ENCODE measurements at regions not wholly inside any gene's neighbourhood (a gene's known extent, or its start where the extent isn't known, plus 50 kb on each side); places are given as distances from the start of the nearest gene placed in this dataset.
"Not testable (repeated sequence)": the region's sequence is repeated elsewhere in the genome, so short reads cannot be mapped to it uniquely, and the experiment has no call there.

DNA sequence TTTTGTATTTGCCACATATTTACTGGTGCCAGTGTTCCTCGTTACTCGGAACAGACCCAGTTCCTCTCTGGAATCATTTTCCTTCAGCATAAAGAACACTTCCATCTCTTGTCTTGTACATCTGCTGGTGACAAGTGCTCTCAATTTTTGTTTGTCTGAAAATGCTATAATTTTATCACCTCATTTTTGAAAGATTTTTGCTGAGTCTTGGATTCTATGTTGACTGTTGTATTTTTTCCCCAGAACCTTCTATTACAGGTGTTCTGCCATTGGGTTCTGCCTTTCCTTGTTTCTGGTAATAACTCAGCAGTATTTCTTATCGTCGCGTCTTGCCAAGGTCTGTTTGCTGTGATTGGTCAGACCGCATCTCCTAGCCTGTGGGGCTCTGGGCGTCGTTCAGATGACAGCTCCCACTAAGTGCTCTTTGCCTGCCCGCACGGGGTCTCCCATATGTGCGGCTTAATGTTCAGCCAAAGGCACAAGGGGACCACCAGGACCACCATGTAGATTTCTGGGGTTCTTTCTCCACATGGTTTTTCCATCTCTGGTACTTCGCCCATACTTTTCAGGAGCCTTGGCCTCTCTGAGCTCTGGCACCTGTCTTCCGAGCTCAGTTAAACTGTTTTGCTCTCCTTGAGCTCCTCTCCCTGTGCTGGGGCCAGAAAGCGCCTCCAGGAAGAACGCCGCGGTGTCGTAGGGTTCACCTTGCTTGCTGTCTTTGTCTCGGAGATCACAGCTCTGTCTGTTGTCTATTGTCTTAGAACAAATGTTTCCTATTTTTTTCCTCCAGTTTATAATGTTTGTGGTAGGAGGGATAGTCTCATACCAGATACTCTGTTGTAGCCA, 80.0 kb downstream of the METRNL start:
- DNase-seq (ENCODE audit: low spot score) = peak; percentile 21

- DNase-seq (ENCODE audit: low spot score) = peak; percentile 33
These were observed 81.3 kb downstream of the METRNL start for GRCh38 chr17:83160443-83161297.

GRCh38 chr17:83161298-83162034, 82.1 kb downstream of the METRNL start:
- DNase-seq (ENCODE audit: low spot score) = peak; percentile 34

GRCh38 chr17:83162035-83162745, 82.8 kb downstream of the METRNL start:
- peak; percentile 30 for DNase-seq (ENCODE audit: low spot score)

DNA sequence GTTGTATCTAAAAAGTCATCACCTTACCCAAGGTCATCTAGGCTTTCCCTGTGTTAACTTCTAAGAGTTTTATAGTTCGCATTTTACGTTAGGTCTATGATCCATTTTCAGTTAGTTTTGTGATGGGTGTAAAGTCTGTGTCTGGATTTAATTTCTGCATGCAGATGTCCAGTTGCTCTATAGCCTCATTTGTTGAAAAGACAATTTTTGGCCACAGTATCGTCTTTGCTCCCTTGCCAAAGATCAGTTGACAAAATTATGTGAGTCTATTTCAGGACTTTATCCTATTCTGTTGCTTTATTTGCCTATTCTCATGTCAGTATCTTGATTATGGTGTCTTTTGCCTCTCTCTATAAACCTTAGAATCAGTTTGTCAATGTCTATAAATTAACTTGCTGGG, 85.1 kb downstream of the METRNL start:
- DNase-seq (ENCODE audit: low spot score) = no peak

- no peak for DNase-seq (ENCODE audit: low spot score)
These were observed 91.3 kb downstream of the METRNL start for GRCh38 chr17:83170571-83171260.

- peak; percentile 39 for DNase-seq (ENCODE audit: low spot score)
These were observed 92.3 kb downstream of the METRNL start for GRCh38 chr17:83171661-83172060.

DNA sequence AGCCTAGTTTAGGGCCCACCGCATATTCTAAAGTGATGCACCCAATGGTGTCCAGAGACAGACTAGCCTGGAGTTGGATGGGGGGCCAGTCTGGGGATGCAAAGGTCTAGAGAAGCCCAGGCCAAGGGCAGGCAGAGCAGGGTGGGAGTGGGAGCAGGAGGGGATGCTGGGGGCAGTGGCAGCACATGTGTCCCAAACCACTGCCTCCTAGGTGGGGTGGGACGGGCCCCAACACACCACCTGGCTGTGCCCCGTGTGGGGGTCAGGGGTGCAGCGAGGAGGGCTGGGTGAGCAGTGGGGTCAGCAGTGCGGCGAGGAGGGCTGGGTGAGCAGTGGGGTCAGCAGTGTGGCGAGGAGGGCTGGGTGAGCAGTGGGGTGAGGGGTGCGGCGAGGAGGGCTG, 92.7 kb downstream of the METRNL start:
- DNase-seq (ENCODE audit: low spot score) = peak; percentile 31

DNA sequence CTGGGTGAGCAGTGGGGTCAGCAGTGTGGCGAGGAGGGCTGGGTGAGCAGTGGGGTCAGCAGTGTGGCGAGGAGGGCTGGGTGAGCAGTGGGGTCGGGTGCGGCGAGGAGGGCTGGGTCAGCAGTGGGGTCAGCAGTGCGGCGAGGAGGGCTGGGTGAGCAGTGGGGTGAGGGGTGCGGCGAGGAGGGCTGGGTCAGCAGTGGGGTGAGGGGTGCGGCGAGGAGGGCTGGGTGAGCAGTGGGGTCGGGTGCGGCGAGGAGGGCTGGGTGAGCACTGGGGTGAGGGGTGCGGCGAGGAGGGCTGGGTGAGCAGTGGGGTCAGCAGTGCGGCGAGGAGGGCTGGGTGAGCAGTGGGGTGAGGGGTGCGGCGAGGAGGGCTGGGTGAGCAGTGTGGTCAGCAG, 93.2 kb downstream of the METRNL start:
- not testable (repeated sequence) for DNase-seq (ENCODE audit: low spot score)

- peak; percentile 43 for DNase-seq (ENCODE audit: low spot score)
These were observed 93.9 kb downstream of the METRNL start for GRCh38 chr17:83173180-83173913.

DNA sequence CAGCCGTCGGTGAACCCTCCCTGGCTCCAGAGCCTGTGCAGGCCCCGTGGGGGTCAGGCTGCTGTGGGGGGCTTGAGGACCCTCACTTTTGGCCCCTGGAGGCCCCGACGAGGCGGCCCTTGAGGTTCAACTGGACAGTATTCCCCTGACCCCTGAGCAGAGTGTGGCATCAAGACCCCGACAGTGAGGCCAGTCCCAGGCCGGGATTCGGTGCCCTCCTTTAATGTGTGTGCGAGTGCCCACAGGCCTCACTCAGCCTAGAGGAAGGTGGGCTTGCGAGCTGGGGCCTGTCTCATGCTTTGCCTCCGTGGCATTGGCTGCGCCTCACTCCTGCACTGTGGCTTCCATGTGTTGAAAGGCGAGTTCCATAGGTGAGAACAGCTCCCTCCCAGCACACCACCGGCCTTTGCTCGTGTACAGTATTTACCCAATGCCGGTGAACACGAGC, 94.5 kb downstream of the METRNL start:
- DNase-seq (ENCODE audit: low spot score) = peak; percentile 46

GRCh38 chr17:83174362-83175118, 95.1 kb downstream of the METRNL start:
- DNase-seq (ENCODE audit: low spot score) = peak; percentile 52

- DNase-seq (ENCODE audit: low spot score) = peak; percentile 40
These were observed 95.9 kb downstream of the METRNL start for GRCh38 chr17:83175119-83175821.

DNA sequence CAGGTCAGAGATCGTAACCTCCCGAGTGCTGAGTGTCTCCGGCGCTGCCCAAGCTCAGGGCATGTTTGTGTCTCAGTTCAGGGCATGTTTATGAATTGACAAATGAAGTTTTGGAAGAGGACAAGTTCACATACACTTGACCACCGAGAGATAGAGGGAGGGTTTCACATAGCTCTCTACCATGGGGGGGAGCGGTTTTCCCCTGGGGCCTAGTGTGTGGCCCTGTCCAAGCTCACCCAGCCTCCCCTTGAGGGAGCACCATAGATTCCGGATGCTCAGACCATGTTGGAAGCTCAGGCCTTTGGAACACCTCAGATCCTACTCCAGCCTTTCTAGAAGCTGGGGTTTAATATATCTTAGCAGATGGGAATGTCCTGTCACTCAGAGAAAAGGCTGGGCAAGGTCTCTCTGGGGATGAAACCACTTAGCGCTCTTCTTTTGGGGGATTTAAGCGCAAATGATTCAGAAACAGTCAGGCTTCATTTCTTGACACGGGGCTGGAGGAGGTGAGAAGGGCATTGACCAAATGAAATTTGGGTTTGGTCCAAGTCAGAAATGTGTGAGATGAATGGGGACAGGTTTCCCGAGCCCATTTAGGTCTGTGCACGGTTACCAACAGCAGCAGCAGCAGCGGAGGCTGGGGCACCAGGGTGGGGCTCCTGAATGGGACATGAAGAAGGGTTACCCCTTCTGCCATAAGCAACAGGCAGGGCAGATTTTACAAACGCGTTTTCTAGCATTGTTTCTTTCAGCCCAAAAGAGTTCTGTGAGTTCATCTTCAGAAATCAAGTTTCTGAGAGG, 96.6 kb downstream of the METRNL start:
- DNase-seq (ENCODE audit: low spot score) = peak; percentile 32

- peak; percentile 41 for DNase-seq (ENCODE audit: low spot score)
These were observed 97.5 kb downstream of the METRNL start for GRCh38 chr17:83176623-83177583.

- peak; percentile 38 for DNase-seq (ENCODE audit: low spot score)
These were observed 98.5 kb downstream of the METRNL start for GRCh38 chr17:83177611-83178532.
